WTC11 (cell line): ENCODE measurements at regions not wholly inside any gene's neighbourhood (a gene's known extent, or its start where the extent isn't known, plus 50 kb on each side); places are given as distances from the start of the nearest gene placed in this dataset.

Experiments
- CREM ChIP-seq: sonication (generic); formaldehyde crosslinking; IDR thresholded peaks from 2 replicates; pipeline ENCODE4 v1.8.1; 2022; ENCODE audit warnings: mild to moderate bottlenecking, missing genetic modification reagents, moderate library complexity
- GRHL2 ChIP-seq: fragments of 250-450 bp; sonication (Bioruptor Pico); IDR thresholded peaks from 2 replicates; pipeline ENCODE4 v1.8.0; 2022; ENCODE audit warnings: mild to moderate bottlenecking, moderate library complexity; ENCODE audit not compliant: insufficient replicate concordance, severe bottlenecking
- ZNF263 ChIP-seq: sonication (generic); formaldehyde crosslinking; IDR thresholded peaks from 2 replicates; pipeline ENCODE4 v1.8.1; 2022; ENCODE audit warnings: low read depth, mild to moderate bottlenecking, moderate library complexity, missing genetic modification reagents
- TF ChIP-seq, protein P1 (sequence below): fragments of 200-600 bp; IDR thresholded peaks from 2 replicates; pipeline ENCODE4 v1.8.0; 2022; ENCODE audit warnings: antibody characterized with exemption
- TF ChIP-seq, protein P2 (sequence below): sonication (generic); formaldehyde crosslinking; IDR thresholded peaks from 2 replicates; pipeline ENCODE4 v1.8.1; 2022; ENCODE audit warnings: low read depth, missing genetic modification reagents, borderline replicate concordance
- TF ChIP-seq, protein P3 (sequence below): sonication (generic); formaldehyde crosslinking; IDR thresholded peaks from 2 replicates; pipeline ENCODE4 v1.8.0; 2022; ENCODE audit warnings: missing genetic modification reagents
- TF ChIP-seq, protein P4 (sequence below): sonication (generic); formaldehyde crosslinking; IDR thresholded peaks from 2 replicates; pipeline ENCODE4 v1.8.0; 2022; ENCODE audit warnings: mild to moderate bottlenecking, missing genetic modification reagents

DNA sequence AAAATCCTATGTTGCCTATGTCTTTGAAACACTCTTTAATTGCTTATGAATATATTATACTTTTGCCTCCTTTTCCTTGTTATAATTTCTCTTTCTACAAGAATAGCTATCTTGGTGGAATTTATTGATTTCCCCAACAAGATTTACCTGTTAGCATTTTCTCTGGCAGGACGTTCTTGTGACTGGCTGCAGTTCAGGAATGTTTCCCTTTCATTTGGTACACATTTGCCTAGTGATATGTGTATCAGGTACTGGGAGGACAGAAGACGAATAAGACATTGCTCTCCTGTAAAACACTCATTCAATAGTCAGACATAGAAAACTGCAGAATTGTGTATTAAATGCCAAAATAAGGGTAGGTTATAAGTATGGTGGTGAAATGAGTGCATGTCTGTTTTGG, 279.9 kb downstream of the FAT3 start:
- TF ChIP-seq, protein P1, sequence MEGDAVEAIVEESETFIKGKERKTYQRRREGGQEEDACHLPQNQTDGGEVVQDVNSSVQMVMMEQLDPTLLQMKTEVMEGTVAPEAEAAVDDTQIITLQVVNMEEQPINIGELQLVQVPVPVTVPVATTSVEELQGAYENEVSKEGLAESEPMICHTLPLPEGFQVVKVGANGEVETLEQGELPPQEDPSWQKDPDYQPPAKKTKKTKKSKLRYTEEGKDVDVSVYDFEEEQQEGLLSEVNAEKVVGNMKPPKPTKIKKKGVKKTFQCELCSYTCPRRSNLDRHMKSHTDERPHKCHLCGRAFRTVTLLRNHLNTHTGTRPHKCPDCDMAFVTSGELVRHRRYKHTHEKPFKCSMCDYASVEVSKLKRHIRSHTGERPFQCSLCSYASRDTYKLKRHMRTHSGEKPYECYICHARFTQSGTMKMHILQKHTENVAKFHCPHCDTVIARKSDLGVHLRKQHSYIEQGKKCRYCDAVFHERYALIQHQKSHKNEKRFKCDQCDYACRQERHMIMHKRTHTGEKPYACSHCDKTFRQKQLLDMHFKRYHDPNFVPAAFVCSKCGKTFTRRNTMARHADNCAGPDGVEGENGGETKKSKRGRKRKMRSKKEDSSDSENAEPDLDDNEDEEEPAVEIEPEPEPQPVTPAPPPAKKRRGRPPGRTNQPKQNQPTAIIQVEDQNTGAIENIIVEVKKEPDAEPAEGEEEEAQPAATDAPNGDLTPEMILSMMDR: no peak
- TF ChIP-seq, protein P2, sequence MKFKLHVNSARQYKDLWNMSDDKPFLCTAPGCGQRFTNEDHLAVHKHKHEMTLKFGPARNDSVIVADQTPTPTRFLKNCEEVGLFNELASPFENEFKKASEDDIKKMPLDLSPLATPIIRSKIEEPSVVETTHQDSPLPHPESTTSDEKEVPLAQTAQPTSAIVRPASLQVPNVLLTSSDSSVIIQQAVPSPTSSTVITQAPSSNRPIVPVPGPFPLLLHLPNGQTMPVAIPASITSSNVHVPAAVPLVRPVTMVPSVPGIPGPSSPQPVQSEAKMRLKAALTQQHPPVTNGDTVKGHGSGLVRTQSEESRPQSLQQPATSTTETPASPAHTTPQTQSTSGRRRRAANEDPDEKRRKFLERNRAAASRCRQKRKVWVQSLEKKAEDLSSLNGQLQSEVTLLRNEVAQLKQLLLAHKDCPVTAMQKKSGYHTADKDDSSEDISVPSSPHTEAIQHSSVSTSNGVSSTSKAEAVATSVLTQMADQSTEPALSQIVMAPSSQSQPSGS: no peak
- TF ChIP-seq, protein P3, sequence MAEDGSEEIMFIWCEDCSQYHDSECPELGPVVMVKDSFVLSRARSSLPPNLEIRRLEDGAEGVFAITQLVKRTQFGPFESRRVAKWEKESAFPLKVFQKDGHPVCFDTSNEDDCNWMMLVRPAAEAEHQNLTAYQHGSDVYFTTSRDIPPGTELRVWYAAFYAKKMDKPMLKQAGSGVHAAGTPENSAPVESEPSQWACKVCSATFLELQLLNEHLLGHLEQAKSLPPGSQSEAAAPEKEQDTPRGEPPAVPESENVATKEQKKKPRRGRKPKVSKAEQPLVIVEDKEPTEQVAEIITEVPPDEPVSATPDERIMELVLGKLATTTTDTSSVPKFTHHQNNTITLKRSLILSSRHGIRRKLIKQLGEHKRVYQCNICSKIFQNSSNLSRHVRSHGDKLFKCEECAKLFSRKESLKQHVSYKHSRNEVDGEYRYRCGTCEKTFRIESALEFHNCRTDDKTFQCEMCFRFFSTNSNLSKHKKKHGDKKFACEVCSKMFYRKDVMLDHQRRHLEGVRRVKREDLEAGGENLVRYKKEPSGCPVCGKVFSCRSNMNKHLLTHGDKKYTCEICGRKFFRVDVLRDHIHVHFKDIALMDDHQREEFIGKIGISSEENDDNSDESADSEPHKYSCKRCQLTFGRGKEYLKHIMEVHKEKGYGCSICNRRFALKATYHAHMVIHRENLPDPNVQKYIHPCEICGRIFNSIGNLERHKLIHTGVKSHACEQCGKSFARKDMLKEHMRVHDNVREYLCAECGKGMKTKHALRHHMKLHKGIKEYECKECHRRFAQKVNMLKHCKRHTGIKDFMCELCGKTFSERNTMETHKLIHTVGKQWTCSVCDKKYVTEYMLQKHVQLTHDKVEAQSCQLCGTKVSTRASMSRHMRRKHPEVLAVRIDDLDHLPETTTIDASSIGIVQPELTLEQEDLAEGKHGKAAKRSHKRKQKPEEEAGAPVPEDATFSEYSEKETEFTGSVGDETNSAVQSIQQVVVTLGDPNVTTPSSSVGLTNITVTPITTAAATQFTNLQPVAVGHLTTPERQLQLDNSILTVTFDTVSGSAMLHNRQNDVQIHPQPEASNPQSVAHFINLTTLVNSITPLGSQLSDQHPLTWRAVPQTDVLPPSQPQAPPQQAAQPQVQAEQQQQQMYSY (CRISPR knock-in tag): no peak
- TF ChIP-seq ZNF263 (CRISPR knock-in tag) (no peak), GRHL2 (no peak), CREM (CRISPR knock-in tag) (no peak)
- TF ChIP-seq, protein P4, sequence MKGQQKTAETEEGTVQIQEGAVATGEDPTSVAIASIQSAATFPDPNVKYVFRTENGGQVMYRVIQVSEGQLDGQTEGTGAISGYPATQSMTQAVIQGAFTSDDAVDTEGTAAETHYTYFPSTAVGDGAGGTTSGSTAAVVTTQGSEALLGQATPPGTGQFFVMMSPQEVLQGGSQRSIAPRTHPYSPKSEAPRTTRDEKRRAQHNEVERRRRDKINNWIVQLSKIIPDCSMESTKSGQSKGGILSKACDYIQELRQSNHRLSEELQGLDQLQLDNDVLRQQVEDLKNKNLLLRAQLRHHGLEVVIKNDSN (CRISPR knock-in tag): no peak
